ENCODE measurements at regions not wholly inside any gene's neighbourhood (a gene's known extent, or its start where the extent isn't known, plus 50 kb on each side); places are given as distances from the start of the nearest gene placed in this dataset.

DNA sequence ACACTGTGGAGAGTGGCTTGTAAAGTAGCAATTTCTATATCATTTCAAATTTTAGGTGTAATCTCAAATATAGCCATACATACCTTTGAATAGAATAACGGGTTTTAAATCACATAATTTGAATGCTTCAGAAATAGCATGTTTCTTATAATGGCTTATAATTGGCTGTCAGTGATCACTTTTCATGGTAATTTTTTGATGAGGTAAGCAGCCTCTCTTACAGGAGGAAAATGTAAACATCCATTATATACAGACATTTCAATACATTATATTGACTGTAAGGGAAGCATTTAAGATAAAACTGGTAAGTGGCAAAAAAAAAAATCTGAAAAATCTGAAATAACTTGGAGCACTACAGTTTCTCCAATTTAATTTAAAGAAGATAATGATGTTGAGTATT, 67.8 kb upstream of the PHACTR2 start:
- no peaks in the 10 kb centered on the region for H3K27me3 ChIP-seq (ENCODE audit: control insufficient read depth, insufficient read depth, low read length)
- DNase-seq (ENCODE audit: low read depth), result no peak
- CTCF ChIA-PET, result no interaction called here
- POLR2A ChIA-PET, result no interaction called here
- no peak overlapping the region for H3K4me3 ChIP-seq (ENCODE audit: low read depth, low read length)
- no peaks in the 10 kb centered on the region for H3K36me3 ChIP-seq (ENCODE audit: control insufficient read depth, insufficient read depth, low read length)
- TF ChIP-seq, protein P1, sequence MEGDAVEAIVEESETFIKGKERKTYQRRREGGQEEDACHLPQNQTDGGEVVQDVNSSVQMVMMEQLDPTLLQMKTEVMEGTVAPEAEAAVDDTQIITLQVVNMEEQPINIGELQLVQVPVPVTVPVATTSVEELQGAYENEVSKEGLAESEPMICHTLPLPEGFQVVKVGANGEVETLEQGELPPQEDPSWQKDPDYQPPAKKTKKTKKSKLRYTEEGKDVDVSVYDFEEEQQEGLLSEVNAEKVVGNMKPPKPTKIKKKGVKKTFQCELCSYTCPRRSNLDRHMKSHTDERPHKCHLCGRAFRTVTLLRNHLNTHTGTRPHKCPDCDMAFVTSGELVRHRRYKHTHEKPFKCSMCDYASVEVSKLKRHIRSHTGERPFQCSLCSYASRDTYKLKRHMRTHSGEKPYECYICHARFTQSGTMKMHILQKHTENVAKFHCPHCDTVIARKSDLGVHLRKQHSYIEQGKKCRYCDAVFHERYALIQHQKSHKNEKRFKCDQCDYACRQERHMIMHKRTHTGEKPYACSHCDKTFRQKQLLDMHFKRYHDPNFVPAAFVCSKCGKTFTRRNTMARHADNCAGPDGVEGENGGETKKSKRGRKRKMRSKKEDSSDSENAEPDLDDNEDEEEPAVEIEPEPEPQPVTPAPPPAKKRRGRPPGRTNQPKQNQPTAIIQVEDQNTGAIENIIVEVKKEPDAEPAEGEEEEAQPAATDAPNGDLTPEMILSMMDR (IDR thresholded peaks at IDR 0.05; ENCODE audit: insufficient read depth, low read depth, low read length), result no peak

GRCh38 chr6:143609501-143609900, 68.3 kb upstream of the PHACTR2 start:
- ChIA-PET CTCF (interaction anchor here (1.2 kb wide), 1 partner anchor 15 kb away, joined by 4 read pairs; no protein-coding TSS in a partner anchor), POLR2A (no interaction called here)
- TF ChIP-seq, protein P1 (IDR thresholded peaks at IDR 0.05; ENCODE audit: insufficient read depth, low read depth, low read length), result no peak
- H3K36me3 ChIP-seq (ENCODE audit: control insufficient read depth, insufficient read depth, low read length), result no peaks in the 10 kb centered on the region
- DNase-seq (ENCODE audit: low read depth), result no peak
- no peaks in the 10 kb centered on the region for H3K27me3 ChIP-seq (ENCODE audit: control insufficient read depth, insufficient read depth, low read length)
- H3K4me3 ChIP-seq (ENCODE audit: low read depth, low read length), result no peak overlapping the region

- no peak overlapping the region for H3K4me3 ChIP-seq (ENCODE audit: low read depth, low read length)
- ChIA-PET CTCF (interaction anchor here (0.7 to 1.2 kb wide), 2 partner anchors 14 to 15 kb away, joined by 3 to 4 read pairs; no protein-coding TSS in a partner anchor), POLR2A (no interaction called here)
- H3K27me3 ChIP-seq (ENCODE audit: control insufficient read depth, insufficient read depth, low read length), result no peaks in the 10 kb centered on the region
- no peaks in the 10 kb centered on the region for H3K36me3 ChIP-seq (ENCODE audit: control insufficient read depth, insufficient read depth, low read length)
- TF ChIP-seq, protein P1 (IDR thresholded peaks at IDR 0.05; ENCODE audit: insufficient read depth, low read depth, low read length), result no peak
- no peak for DNase-seq (ENCODE audit: low read depth)
Measured at GRCh38 chr6:143608906-143609305, 68.9 kb upstream of the PHACTR2 start.

- Histone ChIP-seq H3K27me3 (ENCODE audit: control insufficient read depth, insufficient read depth, low read length) (no peaks in the 10 kb centered on the region), H3K36me3 (ENCODE audit: control insufficient read depth, insufficient read depth, low read length) (no peaks in the 10 kb centered on the region), H3K4me3 (ENCODE audit: low read depth, low read length) (no peak overlapping the region)
- POLR2A ChIA-PET, result no interaction called here
- CTCF ChIA-PET, result no interaction called here
- TF ChIP-seq, protein P1 (IDR thresholded peaks at IDR 0.05; ENCODE audit: insufficient read depth, low read depth, low read length), result no peak
- DNase-seq (ENCODE audit: low read depth), result no peak
Measured at GRCh38 chr6:143607974-143608373, 69.8 kb upstream of the PHACTR2 start.

GRCh38 chr6:143607168-143607567, 70.6 kb upstream of the PHACTR2 start:
- no peaks in the 10 kb centered on the region for H3K27me3 ChIP-seq (ENCODE audit: control insufficient read depth, insufficient read depth, low read length)
- TF ChIP-seq, protein P1 (IDR thresholded peaks at IDR 0.05; ENCODE audit: insufficient read depth, low read depth, low read length), result no peak
- ChIA-PET POLR2A (no interaction called here), CTCF (no interaction called here)
- no peaks in the 10 kb centered on the region for H3K36me3 ChIP-seq (ENCODE audit: control insufficient read depth, insufficient read depth, low read length)
- H3K4me3 ChIP-seq (ENCODE audit: low read depth, low read length), result no peak overlapping the region
- no peak for DNase-seq (ENCODE audit: low read depth)
